Endothelial cell of umbilical vein (primary cell): ENCODE measurements at regions not wholly inside any gene's neighbourhood (a gene's known extent, or its start where the extent isn't known, plus 50 kb on each side); places are given as distances from the start of the nearest gene placed in this dataset.

Experiments used
- BruUV-seq: library from RNA; stranded (reverse); fragments of 400-500 nt; replicated peaks from 2 replicates; lab custom pipeline; 2021; lab: Mats Ljungman, UMichigan
- CTCF ChIA-PET: fragments of 300-600, 350-600 bp; sonication (Branson Sonifier 250); formaldehyde crosslinking; loops from one replicate; lab custom pipeline; 2021; ENCODE audit warnings: antibody characterized with exemption, inconsistent platforms; lab: Charles Lee
- POLR2A ChIA-PET: fragments of 300-600, 350-600 bp; sonication (Branson Sonifier 250); formaldehyde crosslinking; loops from one replicate; lab custom pipeline; 2021; ENCODE audit warnings: antibody characterized with exemption, inconsistent platforms; lab: Charles Lee
- DNase-seq: peaks from one replicate; pipeline ENCODE4 v3.0.0-alpha.2; 2011; ENCODE audit warnings: low read depth, low spot score
- FAIRE-seq: peaks from 2 replicates; lab custom pipeline; 2011; peaks lifted over from hg19 to GRCh38; lab: Jason Lieb, UNC
- H2AFZ ChIP-seq: 2 replicates; pipeline ENCODE4 v1.6.0; 2012; ENCODE audit warnings: low read depth, low read length, control low read depth, inconsistent platforms
- H3K27ac ChIP-seq: 2 replicates; pipeline ENCODE4 v1.5.1; 2011; ENCODE audit warnings: low read depth, mild to moderate bottlenecking, control low read depth, low read length, moderate library complexity; ENCODE audit not compliant: insufficient read depth
- H3K27me3 ChIP-seq, 2 experiments: 2 replicates each; pipeline versions ENCODE4 v1.6.0 to v1.6.1; 2011; ENCODE audit warnings: low read length in 2 of 2, mixed read lengths in 1 of 2; ENCODE audit not compliant: control insufficient read depth in 2 of 2, insufficient read depth in 2 of 2
- H3K36me3 ChIP-seq, 2 experiments: 2 replicates in 1 of 2; 3 replicates in 1 of 2; pipeline ENCODE4 v1.5.1; 2011; ENCODE audit warnings: low read length in 2 of 2, mild to moderate bottlenecking in 1 of 2, moderate library complexity in 1 of 2; ENCODE audit not compliant: control insufficient read depth in 2 of 2, insufficient read depth in 2 of 2; ENCODE audit errors: extremely low read depth in 1 of 2
- H3K4me1 ChIP-seq: 3 replicates; pipeline ENCODE4 v1.5.1; 2011; ENCODE audit warnings: mild to moderate bottlenecking, low read length; ENCODE audit not compliant: control insufficient read depth, insufficient read depth; ENCODE audit errors: extremely low read depth
- H3K4me2 ChIP-seq: 2 replicates; pipeline ENCODE4 v1.6.1; 2011; ENCODE audit warnings: low read length, control low read depth, mixed read lengths; ENCODE audit not compliant: insufficient read depth
- H3K4me3 ChIP-seq, 3 experiments: fragments of 200-600 bp in 1 of 3; sonication (generic), shearing (Covaris generic) in 1 of 3; replicated peaks in 1 of 3; 2 replicates each; pipeline ENCODE4 v1.5.1; 2011 to 2016; ENCODE audit warnings: control low read depth in 3 of 3, low read length in 3 of 3, mild to moderate bottlenecking in 2 of 3, inconsistent platforms in 1 of 3, low read depth in 1 of 3, moderate library complexity in 1 of 3; ENCODE audit not compliant: insufficient read depth in 1 of 3
- H3K79me2 ChIP-seq: 2 replicates; pipeline ENCODE4 v1.6.0; 2012; ENCODE audit warnings: low read length, inconsistent platforms; ENCODE audit not compliant: control insufficient read depth, insufficient read depth
- H3K9ac ChIP-seq: replicated peaks from 2 replicates; pipeline ENCODE3; 2011; ENCODE audit warnings: low read length, control low read depth; ENCODE audit not compliant: insufficient read depth; ENCODE audit errors: extremely low read depth
- H3K9me1 ChIP-seq: replicated peaks from 3 replicates; pipeline ENCODE4 v1.6.0; 2011; ENCODE audit warnings: mild to moderate bottlenecking, low read length; ENCODE audit not compliant: control insufficient read depth, insufficient read depth; ENCODE audit errors: extremely low read depth
- H3K9me3 ChIP-seq: replicated peaks from 2 replicates; pipeline ENCODE4 v1.5.1; 2012; ENCODE audit warnings: low read length, inconsistent platforms; ENCODE audit not compliant: control insufficient read depth, insufficient read depth
- H4K20me1 ChIP-seq: replicated peaks from 2 replicates; pipeline ENCODE3; 2011; ENCODE audit warnings: mild to moderate bottlenecking, low read length; ENCODE audit not compliant: control insufficient read depth, insufficient read depth; ENCODE audit errors: extremely low read depth
- EZH2 ChIP-seq: IDR thresholded peaks from 2 replicates; pipeline ENCODE4 v1.6.1; 2012; ENCODE audit warnings: borderline replicate concordance, low read depth, mild to moderate bottlenecking, moderate library complexity, low read length, inconsistent platforms; ENCODE audit not compliant: severe bottlenecking
- FOS ChIP-seq: IDR thresholded peaks from 2 replicates; pipeline ENCODE4 v1.6.1; 2011; ENCODE audit warnings: mild to moderate bottlenecking, low read length, moderate library complexity, borderline replicate concordance; ENCODE audit not compliant: insufficient read depth
- GATA2 ChIP-seq: IDR thresholded peaks from 2 replicates; pipeline ENCODE4 v1.7.0; 2011; ENCODE audit warnings: low read depth, mild to moderate bottlenecking, moderate library complexity, mixed read lengths, low read length; ENCODE audit not compliant: insufficient read length, insufficient read depth
- JUN ChIP-seq: IDR thresholded peaks from 2 replicates; pipeline ENCODE4 v1.6.1; 2011; ENCODE audit warnings: borderline replicate concordance, low read depth; ENCODE audit not compliant: insufficient read length, insufficient read depth
- MYC ChIP-seq: IDR thresholded peaks from one replicate; pipeline ENCODE4 v1.6.1; 2011; ENCODE audit warnings: mild to moderate bottlenecking, low read depth, low read length
- POLR2A ChIP-seq: IDR thresholded peaks from 2 replicates; pipeline ENCODE4 v1.6.1; 2012; ENCODE audit warnings: low read depth, mild to moderate bottlenecking, control low read depth, low read length
- POLR2AphosphoS5 ChIP-seq: IDR thresholded peaks from 2 replicates; pipeline ENCODE4 v1.6.1; 2012; ENCODE audit warnings: low read depth, mild to moderate bottlenecking, control low read depth, low read length, moderate library complexity; ENCODE audit not compliant: insufficient read depth
- dilution Hi-C: fragments of 300-500 bp; cut with MboI; formaldehyde crosslinking; loops from one replicate; pipeline ENCODE4 v1.15.0; 2019; ENCODE audit warnings: low sequenced_read_pairs; ENCODE audit not compliant: extremely low pct_ligation_motif_present
- intact Hi-C: fragments of 100-400 bp; cut with micrococcal nuclease; formaldehyde crosslinking; loops from one replicate; pipeline ENCODE4 v1.10.0; 2022
- TF ChIP-seq, protein P1 (sequence below): IDR thresholded peaks from 2 replicates; pipeline ENCODE4 v1.6.1; 2011; ENCODE audit not compliant: insufficient read depth, insufficient read length
- TF ChIP-seq, protein P2 (sequence below), 2 donors: IDR thresholded peaks; 1 replicate in 1 of 2; 2 replicates in 1 of 2; pipeline ENCODE4 v1.5.1; 2011; ENCODE audit warnings: low read length in 2 of 2, mild to moderate bottlenecking in 2 of 2, moderate library complexity in 2 of 2, control low read depth in 1 of 2, inconsistent platforms in 1 of 2, low read depth in 1 of 2; ENCODE audit not compliant: insufficient read depth in 1 of 2; ENCODE audit errors: extremely low read depth in 1 of 2

DNA sequence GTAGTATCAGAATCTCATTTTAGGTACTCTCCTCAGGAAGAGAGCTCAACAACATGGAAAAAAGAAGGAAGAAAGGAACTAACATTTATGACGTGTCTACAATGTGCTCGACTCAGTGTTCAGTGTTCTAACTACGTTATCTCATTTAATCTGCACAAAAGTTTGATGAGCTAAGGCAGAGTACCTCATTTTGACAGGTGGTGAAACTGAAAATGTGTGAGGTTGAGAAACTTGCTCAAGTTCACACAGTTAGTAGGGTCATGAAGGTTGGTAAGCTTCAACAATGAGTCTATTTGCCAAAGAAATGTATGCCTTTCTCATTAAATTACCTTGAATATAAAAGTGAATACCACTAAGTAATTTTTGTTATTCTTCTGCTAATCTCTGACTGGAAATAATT is 165.1 kb downstream of the CAAP1 start:
- no TSS peak for BruUV-seq
- Histone ChIP-seq H3K9me3 (no peaks in the 10 kb centered on the region), H4K20me1 (no peaks in the 10 kb centered on the region), H3K9me1 (no peaks in the 10 kb centered on the region), H3K9ac (no peak overlapping the region), H3K4me2 (no peak overlapping the region), H3K36me3 (no peaks in the 10 kb centered on the region), H3K27me3 (peaks cover 0 to 5% of the 10 kb centered on the region in 2 experiments), H3K4me1 (no peaks in the 10 kb centered on the region), H3K27ac (no peak overlapping the region), H3K4me3 (no peak overlapping the region), H3K79me2 (no peaks in the 10 kb centered on the region), H2AFZ (no peak overlapping the region)
- TF ChIP-seq JUN: no peak
- TF ChIP-seq FOS: no peak
- no peak for FAIRE-seq
- dilution Hi-C loops: no loop called here
- no peak for DNase-seq
- ChIA-PET POLR2A (no interaction called here), CTCF (no interaction called here)
- intact Hi-C loops: no loop called here

DNA sequence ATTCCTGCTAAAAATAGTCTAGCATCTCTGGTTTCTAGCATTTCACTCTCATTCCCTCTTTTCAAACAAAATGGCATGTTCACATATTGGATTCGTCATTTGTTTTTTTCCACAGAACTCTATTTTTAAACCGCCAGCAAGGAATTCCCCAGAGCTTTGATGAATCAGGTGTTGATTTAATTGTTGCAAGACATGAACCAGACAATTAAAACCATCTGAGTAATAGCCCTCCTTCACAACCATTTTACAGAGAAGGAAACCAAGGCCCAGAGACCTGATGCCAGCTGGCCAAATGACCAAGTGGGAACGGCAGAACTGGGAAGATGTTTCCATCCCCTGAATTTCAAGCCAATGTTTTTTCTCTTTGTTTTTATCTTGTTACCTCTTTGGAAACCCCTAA is 167.0 kb downstream of the CAAP1 start:
- Histone ChIP-seq H3K4me1 (no peaks in the 10 kb centered on the region), H3K27me3 (peaks cover 0 to 5% of the 10 kb centered on the region in 2 experiments), H2AFZ (no peak overlapping the region), H3K9me1 (no peaks in the 10 kb centered on the region), H3K9me3 (no peaks in the 10 kb centered on the region), H3K4me2 (no peak overlapping the region), H3K9ac (no peak overlapping the region), H3K27ac (no peak overlapping the region), H3K79me2 (no peaks in the 10 kb centered on the region), H3K4me3 (no peak overlapping the region), H3K36me3 (no peaks in the 10 kb centered on the region), H4K20me1 (no peaks in the 10 kb centered on the region)
- CTCF ChIA-PET: no interaction called here
- intact Hi-C loops: no loop called here
- DNase-seq (no peak), FAIRE-seq (no peak)
- POLR2A ChIA-PET: no interaction called here
- TF ChIP-seq, protein P1, sequence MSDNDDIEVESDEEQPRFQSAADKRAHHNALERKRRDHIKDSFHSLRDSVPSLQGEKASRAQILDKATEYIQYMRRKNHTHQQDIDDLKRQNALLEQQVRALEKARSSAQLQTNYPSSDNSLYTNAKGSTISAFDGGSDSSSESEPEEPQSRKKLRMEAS: no peak
- TF ChIP-seq GATA2 (no peak), POLR2A (no peak), POLR2AphosphoS5 (no peak), EZH2 (no peak), FOS (no peak), JUN (no peak), MYC (no peak)
- TF ChIP-seq, protein P2, sequence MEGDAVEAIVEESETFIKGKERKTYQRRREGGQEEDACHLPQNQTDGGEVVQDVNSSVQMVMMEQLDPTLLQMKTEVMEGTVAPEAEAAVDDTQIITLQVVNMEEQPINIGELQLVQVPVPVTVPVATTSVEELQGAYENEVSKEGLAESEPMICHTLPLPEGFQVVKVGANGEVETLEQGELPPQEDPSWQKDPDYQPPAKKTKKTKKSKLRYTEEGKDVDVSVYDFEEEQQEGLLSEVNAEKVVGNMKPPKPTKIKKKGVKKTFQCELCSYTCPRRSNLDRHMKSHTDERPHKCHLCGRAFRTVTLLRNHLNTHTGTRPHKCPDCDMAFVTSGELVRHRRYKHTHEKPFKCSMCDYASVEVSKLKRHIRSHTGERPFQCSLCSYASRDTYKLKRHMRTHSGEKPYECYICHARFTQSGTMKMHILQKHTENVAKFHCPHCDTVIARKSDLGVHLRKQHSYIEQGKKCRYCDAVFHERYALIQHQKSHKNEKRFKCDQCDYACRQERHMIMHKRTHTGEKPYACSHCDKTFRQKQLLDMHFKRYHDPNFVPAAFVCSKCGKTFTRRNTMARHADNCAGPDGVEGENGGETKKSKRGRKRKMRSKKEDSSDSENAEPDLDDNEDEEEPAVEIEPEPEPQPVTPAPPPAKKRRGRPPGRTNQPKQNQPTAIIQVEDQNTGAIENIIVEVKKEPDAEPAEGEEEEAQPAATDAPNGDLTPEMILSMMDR (IDR thresholded peaks at IDR 0.05; ENCODE audit: extremely low read depth in 1 of 2, insufficient read depth in 1 of 2, low read depth in 1 of 2, low read length in 2 of 2): no peak
- dilution Hi-C loops: no loop called here
- BruUV-seq: no TSS peak
